ENCODE measurements at regions not wholly inside any gene's neighbourhood (a gene's known extent, or its start where the extent isn't known, plus 50 kb on each side); places are given as distances from the start of the nearest gene placed in this dataset.

DNA sequence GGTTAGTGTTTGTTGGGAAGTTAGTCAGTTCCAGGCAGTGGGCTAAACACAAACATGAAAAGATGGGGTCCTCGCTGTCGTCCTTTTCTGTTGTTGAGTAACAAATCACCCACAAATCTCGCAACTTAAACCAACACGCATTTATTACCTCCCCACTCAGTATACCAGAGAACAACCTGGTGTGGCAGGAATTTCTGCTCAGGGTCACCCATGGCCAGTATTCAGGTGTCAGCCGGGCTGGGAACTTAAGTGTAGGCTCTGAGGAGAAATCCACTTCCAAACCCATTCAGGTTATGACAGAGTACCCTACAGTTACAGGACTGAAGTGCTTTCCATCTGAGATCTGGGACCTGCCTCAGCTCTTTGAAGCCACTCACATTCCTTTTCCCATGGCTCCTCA, 73.6 kb upstream of the SP4 start:
- TF ChIP-seq, protein P1, sequence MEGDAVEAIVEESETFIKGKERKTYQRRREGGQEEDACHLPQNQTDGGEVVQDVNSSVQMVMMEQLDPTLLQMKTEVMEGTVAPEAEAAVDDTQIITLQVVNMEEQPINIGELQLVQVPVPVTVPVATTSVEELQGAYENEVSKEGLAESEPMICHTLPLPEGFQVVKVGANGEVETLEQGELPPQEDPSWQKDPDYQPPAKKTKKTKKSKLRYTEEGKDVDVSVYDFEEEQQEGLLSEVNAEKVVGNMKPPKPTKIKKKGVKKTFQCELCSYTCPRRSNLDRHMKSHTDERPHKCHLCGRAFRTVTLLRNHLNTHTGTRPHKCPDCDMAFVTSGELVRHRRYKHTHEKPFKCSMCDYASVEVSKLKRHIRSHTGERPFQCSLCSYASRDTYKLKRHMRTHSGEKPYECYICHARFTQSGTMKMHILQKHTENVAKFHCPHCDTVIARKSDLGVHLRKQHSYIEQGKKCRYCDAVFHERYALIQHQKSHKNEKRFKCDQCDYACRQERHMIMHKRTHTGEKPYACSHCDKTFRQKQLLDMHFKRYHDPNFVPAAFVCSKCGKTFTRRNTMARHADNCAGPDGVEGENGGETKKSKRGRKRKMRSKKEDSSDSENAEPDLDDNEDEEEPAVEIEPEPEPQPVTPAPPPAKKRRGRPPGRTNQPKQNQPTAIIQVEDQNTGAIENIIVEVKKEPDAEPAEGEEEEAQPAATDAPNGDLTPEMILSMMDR (IDR thresholded peaks at IDR 0.05; ENCODE audit: borderline replicate concordance, insufficient read depth, low read depth, low read length): no peak
- no peak overlapping the region for H3K4me3 ChIP-seq (ENCODE audit: low read depth, low read length)

DNA sequence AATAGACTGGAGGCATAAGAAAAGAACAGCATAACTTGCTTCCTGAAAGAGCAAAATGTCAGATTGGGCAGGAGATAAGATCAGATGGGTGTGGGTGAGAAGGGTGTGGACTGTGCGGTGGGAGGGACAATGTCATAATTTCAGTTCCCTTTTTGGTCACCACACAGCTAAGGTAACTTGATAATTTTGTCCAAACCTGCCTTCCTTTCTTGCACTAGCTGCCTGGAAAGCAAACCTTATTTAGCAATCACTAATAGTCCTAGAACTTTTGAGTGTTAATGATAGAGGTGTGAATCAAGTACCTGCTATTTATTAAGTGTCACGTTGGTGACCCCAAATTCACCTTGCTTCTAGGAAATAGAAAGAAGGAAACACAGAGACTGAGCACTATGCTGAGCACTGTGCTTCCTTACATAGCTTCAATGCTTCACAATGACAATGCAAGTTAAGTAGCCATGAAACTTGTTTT, 72.4 kb upstream of the SP4 start:
- TF ChIP-seq, protein P1 (IDR thresholded peaks at IDR 0.05; ENCODE audit: borderline replicate concordance, insufficient read depth, low read depth, low read length): no peak
- H3K4me3 ChIP-seq (ENCODE audit: low read depth, low read length): no peak overlapping the region

DNA sequence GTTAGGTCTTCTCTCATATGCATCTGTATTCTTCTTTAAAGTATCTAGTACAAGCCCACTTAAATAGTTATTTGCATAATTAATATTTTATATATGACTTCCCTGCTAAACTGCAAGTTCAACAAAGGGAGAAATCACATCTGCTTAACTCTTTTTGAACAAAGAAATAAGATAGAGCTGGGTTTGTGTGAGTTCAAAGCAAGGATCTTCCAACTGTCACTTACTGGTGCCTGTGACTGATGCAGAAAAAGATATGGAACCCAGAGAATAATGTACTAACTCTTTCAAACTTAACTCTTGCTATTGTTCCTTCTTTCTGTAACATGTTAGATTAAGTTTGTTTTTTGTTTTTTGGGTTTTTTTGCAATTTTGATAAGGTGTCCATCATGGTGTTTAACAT, 71.3 kb upstream of the SP4 start:
- TF ChIP-seq, protein P1 (IDR thresholded peaks at IDR 0.05; ENCODE audit: borderline replicate concordance, insufficient read depth, low read depth, low read length): no peak
- H3K4me3 ChIP-seq (ENCODE audit: low read depth, low read length): no peak overlapping the region

DNA sequence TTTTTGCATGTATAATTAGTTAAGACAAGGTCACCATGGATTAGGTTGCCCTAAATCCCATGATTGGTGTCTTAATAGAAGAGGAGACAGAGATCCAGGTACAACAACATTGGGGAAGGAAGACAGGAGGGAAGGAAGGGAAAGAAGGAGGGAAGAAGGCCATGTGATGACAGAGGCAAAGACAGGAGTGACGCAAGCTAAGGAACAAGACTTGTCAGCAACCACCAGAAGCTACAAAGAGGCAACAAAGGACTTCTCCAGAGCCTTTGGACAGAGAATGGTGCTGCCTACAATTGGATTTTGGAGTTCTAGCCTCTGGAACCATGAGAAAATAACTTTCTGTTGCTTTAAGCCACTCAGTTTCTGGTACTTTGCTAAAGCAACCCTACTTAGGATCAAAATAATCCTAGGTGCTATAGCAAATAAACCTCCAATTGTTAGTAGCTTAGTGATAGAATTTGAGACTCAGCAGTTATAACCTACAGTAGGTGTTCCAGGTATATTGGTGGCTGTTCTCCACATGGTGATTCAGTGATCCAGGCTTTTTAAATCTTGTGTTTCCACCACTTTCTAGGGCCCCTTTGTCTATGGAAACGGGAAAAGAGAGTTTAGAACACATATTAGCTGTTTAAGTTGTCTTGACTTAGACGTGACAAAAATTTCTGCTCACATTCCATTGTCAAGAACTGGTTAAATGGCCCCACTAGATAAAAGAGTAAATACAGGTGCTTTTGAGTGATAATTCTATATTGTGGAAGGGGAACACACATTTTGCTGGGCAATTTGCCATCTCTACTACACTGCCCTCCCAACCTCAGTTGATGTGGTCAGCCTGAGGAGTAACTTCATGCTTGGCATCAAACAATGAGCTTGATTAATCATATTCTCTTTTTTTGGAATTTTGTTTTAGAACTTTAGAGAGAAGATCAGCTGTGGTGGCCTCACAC, 70.5 kb upstream of the SP4 start:
- TF ChIP-seq, protein P1 (IDR thresholded peaks at IDR 0.05; ENCODE audit: borderline replicate concordance, insufficient read depth, low read depth, low read length): no peak
- H3K4me3 ChIP-seq (ENCODE audit: low read depth, low read length): no peak overlapping the region

DNA sequence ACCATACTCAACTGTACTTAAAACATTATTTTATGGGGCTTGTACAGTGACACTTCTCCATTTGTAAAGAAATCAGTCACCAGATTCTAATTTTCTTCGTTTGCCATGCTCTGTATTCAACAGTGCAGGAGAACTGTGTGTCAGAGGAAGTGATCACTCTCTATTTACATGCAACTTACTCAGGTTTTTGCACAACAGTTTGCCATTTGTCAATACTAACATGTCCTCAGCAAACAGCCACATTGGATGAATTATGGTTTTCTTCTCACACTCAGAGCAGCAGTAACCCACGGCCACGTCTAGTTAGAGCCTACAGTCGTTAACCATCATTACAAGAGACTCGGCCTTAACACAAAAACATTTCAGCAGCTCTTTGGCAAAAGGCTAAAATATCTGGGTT, 69.2 kb upstream of the SP4 start:
- TF ChIP-seq, protein P1 (IDR thresholded peaks at IDR 0.05; ENCODE audit: borderline replicate concordance, insufficient read depth, low read depth, low read length): no peak

DNA sequence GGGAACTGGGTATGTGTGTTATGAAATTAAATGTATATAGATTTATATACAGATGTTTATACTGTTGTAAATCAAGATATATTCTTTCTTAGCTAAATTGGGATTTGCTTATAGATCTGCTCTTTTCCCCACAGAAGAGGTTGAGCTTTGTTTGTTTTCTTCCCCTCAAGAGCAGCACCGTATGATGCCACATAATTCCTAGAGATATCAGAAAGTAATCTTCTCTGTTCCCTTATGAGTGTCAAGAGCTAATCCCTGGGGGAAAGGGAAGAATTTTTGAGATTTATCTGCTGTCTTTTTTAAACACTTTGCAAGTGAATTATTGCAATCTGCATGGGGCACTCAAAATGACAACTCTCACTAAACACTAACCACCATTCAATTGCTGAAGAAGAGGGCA, 68.7 kb upstream of the SP4 start:
- TF ChIP-seq, protein P1 (IDR thresholded peaks at IDR 0.05; ENCODE audit: borderline replicate concordance, insufficient read depth, low read depth, low read length): no peak
- no peak overlapping the region for H3K4me3 ChIP-seq (ENCODE audit: low read depth, low read length)

More for the DNA sequence above, 69.2 kb upstream of the SP4 start:
- H3K4me3 ChIP-seq (ENCODE audit: low read depth, low read length): no peak overlapping the region
